ENCODE measurements at regions not wholly inside any gene's neighbourhood (a gene's known extent, or its start where the extent isn't known, plus 50 kb on each side); places are given as distances from the start of the nearest gene placed in this dataset.
A peak's percentile ranks its signal among the peaks of the same experiment; 100 is the strongest.

- no peaks in the 10 kb centered on the region for H3K36me3 ChIP-seq (ENCODE audit: insufficient read depth, low read length, poor library complexity, severe bottlenecking)
- intact Hi-C loops (cut with micrococcal nuclease; ENCODE audit: unreplicated experiment): no loop called here
- H3K9me3 ChIP-seq (ENCODE audit: low read depth, low read length, poor library complexity, severe bottlenecking): no peaks in the 10 kb centered on the region
- H3K4me1 ChIP-seq (ENCODE audit: insufficient read depth, low read length, poor library complexity, severe bottlenecking): peaks cover 12% of the 10 kb centered on the region
- no peaks in the 10 kb centered on the region for H3K27me3 ChIP-seq (replicated peaks; ENCODE audit: insufficient read depth, low read depth, low read length, poor library complexity)
- CTCF ChIA-PET: no interaction called here
- peak overlapping the region; percentile 51 for H3K27ac ChIP-seq (ENCODE audit: low read depth, low read length, poor library complexity, severe bottlenecking)
- POLR2A ChIA-PET (ENCODE audit: low non-redundant PET): no interaction called here
- DNase-seq (ENCODE audit: low spot score): no peak
- no peak overlapping the region for H3K4me3 ChIP-seq (ENCODE audit: low read depth, low read length, poor library complexity, severe bottlenecking)
- no TSS peak for BruUV-seq (replicated peaks)
- TF ChIP-seq CTCF (conservative IDR thresholded peaks at IDR 0.05; ENCODE audit: low read depth, low read length) (no peak), EZH2 (IDR thresholded peaks at IDR 0.05; ENCODE audit: borderline replicate concordance, low read depth, low read length, poor library complexity, severe bottlenecking) (no peak)
These were observed 84.9 kb upstream of the MYO10 start for GRCh38 chr5:17020678-17021601.

DNA sequence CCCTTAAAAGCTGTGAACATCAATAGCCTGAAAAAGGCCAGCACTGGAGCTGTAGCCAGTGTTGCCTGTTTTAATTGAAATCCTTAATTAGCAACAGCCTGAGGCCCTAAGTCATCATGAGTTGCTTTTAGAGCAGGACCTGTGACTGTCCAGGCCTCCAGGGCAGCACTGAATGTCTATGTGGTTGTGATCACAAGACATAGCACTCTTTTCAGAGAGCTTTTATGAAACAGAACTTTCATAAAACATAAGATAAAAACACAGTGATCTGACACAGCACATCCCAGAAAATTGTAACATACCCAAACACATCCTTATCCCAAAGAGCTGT is 85.5 kb upstream of the MYO10 start:
- no peaks in the 10 kb centered on the region for H3K9me3 ChIP-seq (ENCODE audit: low read depth, low read length, poor library complexity, severe bottlenecking)
- CTCF ChIA-PET: no interaction called here
- no peak for DNase-seq (ENCODE audit: low spot score)
- peak overlapping the region; percentile 51 for H3K27ac ChIP-seq (ENCODE audit: low read depth, low read length, poor library complexity, severe bottlenecking)
- intact Hi-C loops (cut with micrococcal nuclease; ENCODE audit: unreplicated experiment): no loop called here
- no peaks in the 10 kb centered on the region for H3K27me3 ChIP-seq (replicated peaks; ENCODE audit: insufficient read depth, low read depth, low read length, poor library complexity)
- POLR2A ChIA-PET (ENCODE audit: low non-redundant PET): no interaction called here
- H3K36me3 ChIP-seq (ENCODE audit: insufficient read depth, low read length, poor library complexity, severe bottlenecking): no peaks in the 10 kb centered on the region
- peaks cover 12% of the 10 kb centered on the region for H3K4me1 ChIP-seq (ENCODE audit: insufficient read depth, low read length, poor library complexity, severe bottlenecking)
- no peak overlapping the region for H3K4me3 ChIP-seq (ENCODE audit: low read depth, low read length, poor library complexity, severe bottlenecking)
- BruUV-seq (replicated peaks): no TSS peak
- TF ChIP-seq CTCF (conservative IDR thresholded peaks at IDR 0.05; ENCODE audit: low read depth, low read length) (no peak), EZH2 (IDR thresholded peaks at IDR 0.05; ENCODE audit: borderline replicate concordance, low read depth, low read length, poor library complexity, severe bottlenecking) (no peak)

DNA sequence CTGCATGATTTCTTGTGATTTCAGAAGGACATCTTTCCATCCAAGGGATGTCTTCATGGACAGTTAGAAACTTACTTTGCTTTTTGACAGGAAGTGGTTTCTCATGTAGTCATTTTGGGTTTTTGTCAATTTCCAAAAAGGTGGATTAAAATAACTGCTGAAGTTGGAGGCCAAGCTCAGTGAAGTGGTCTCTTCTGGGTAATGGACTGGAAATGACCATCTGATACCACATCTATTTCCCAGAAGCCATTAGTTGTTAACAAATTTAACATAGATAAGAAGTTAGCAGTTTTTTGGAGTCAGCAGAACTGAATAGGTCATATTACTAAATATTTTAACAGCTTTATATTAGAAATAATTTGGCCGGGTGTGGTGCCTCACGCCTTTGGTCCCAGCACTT is 86.2 kb upstream of the MYO10 start:
- ChIA-PET CTCF (no interaction called here), POLR2A (ENCODE audit: low non-redundant PET) (no interaction called here)
- Histone ChIP-seq H3K27me3 (replicated peaks; ENCODE audit: insufficient read depth, low read depth, low read length, poor library complexity) (no peaks in the 10 kb centered on the region), H3K36me3 (ENCODE audit: insufficient read depth, low read length, poor library complexity, severe bottlenecking) (no peaks in the 10 kb centered on the region), H3K4me1 (ENCODE audit: insufficient read depth, low read length, poor library complexity, severe bottlenecking) (peaks cover 12% of the 10 kb centered on the region), H3K9me3 (ENCODE audit: low read depth, low read length, poor library complexity, severe bottlenecking) (no peaks in the 10 kb centered on the region), H3K27ac (ENCODE audit: low read depth, low read length, poor library complexity, severe bottlenecking) (no peak overlapping the region), H3K4me3 (ENCODE audit: low read depth, low read length, poor library complexity, severe bottlenecking) (no peak overlapping the region)
- no TSS peak for BruUV-seq (replicated peaks)
- TF ChIP-seq CTCF (conservative IDR thresholded peaks at IDR 0.05; ENCODE audit: low read depth, low read length): no peak
- DNase-seq (ENCODE audit: low spot score): no peak
- intact Hi-C loops (cut with micrococcal nuclease; ENCODE audit: unreplicated experiment): no loop called here
